Esophagus squamous epithelium (tissue), 5 donors: ENCODE measurements at regions not wholly inside any gene's neighbourhood (a gene's known extent, or its start where the extent isn't known, plus 50 kb on each side); places are given as distances from the start of the nearest gene placed in this dataset.

ENCODE experiments used
- DNase-seq: peaks from one replicate; lab custom pipeline; 2025; lab: John Stamatoyannopoulos, UW
- H3K27ac ChIP-seq, 4 donors: fragments of 200-600 bp; sonication (generic); one replicate each; pipeline ENCODE4 v1.5.1; 2016 to 2019; ENCODE audit warnings: mild to moderate bottlenecking in 1 of 4
- H3K27me3 ChIP-seq, 4 donors: fragments of 200-600 bp; sonication (generic); 1 replicate in 3 of 4; 2 replicates in 1 of 4; pipeline versions ENCODE4 v1.5.1 to v1.6.0; 2017 to 2021; ENCODE audit warnings: antibody characterized with exemption in 1 of 4
- H3K36me3 ChIP-seq, 3 donors: fragments of 200-600 bp; sonication (generic); one replicate each; pipeline ENCODE4 v1.5.1; 2016 to 2019
- H3K4me1 ChIP-seq, 3 donors: fragments of 200-600 bp; sonication (generic); one replicate each; pipeline ENCODE4 v1.5.1; 2017 to 2019
- H3K4me3 ChIP-seq, 4 donors: fragments of 200-600 bp; sonication (generic); 1 replicate in 3 of 4; 2 replicates in 1 of 4; pipeline ENCODE4 v1.5.1; 2016 to 2019; ENCODE audit warnings: mild to moderate bottlenecking in 2 of 4, moderate library complexity in 1 of 4
- H3K9me3 ChIP-seq, 3 donors: fragments of 200-600 bp; sonication (generic); one replicate each; pipeline ENCODE4 v1.5.1; 2016 to 2019
- POLR2A ChIP-seq, 4 donors: fragments of 450-650 bp; IDR thresholded peaks; one replicate each; pipeline ENCODE4 v1.6.1; 2017; ENCODE audit warnings: antibody characterized with exemption in 4 of 4, mild to moderate bottlenecking in 4 of 4, moderate library complexity in 3 of 4
- WGBS, 2 donors: methylation state at CpG; one replicate each; pipeline ENCODE4 v1.1.5; 2018; 5-methylcytosine and 5-hydroxymethylcytosine counted together
- intact Hi-C: fragments of 100-400 bp; cut with DNase I; formaldehyde crosslinking; loops from one replicate; pipeline ENCODE4 v1.15.0; 2022
- TF ChIP-seq, protein P1 (sequence below), 6 experiments: fragments of 450-650 bp in 4 of 6; fragments of 200-600 bp in 2 of 6; sonication (generic) in 2 of 6; IDR thresholded peaks; one replicate each; pipeline ENCODE4 v1.5.1; 2016 to 2019; ENCODE audit warnings: antibody characterized with exemption in 6 of 6, mild to moderate bottlenecking in 4 of 6, moderate library complexity in 4 of 6
- donor health status: DM: yes; HTN: yes; CAD: no.

DNA sequence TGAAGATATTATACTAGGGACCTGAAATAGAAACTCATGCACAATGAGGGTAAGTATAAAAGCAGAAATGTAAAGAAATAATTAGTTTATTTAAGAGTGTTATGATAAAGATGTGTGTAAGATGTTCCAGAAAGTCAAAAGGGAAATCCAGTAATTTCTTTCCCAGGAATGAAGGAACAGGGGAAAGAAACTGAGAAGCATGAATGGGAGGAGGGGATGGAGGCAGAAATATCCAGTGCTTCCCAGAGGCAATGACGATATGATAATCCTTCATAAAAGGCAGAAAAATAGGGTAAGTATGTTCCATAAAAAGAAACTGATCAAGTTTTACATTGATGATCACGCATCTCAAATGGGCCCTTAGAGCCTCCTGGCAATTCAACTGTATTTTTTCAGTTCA, 120.7 kb upstream of the LPAR1 start:
- Histone ChIP-seq H3K36me3 (no peaks in the 10 kb centered on the region), H3K4me1 (no peaks in the 10 kb centered on the region), H3K4me3 (no peak overlapping the region), H3K9me3 (no peaks in the 10 kb centered on the region), H3K27ac (no peak overlapping the region), H3K27me3 (no peaks in the 10 kb centered on the region)
- WGBS, 2 donors = 71 to 86% methylated on average over 2 of the region's 2 CpGs
- TF ChIP-seq POLR2A (IDR thresholded peaks at IDR 0.05) = no peak
- TF ChIP-seq, protein P1, sequence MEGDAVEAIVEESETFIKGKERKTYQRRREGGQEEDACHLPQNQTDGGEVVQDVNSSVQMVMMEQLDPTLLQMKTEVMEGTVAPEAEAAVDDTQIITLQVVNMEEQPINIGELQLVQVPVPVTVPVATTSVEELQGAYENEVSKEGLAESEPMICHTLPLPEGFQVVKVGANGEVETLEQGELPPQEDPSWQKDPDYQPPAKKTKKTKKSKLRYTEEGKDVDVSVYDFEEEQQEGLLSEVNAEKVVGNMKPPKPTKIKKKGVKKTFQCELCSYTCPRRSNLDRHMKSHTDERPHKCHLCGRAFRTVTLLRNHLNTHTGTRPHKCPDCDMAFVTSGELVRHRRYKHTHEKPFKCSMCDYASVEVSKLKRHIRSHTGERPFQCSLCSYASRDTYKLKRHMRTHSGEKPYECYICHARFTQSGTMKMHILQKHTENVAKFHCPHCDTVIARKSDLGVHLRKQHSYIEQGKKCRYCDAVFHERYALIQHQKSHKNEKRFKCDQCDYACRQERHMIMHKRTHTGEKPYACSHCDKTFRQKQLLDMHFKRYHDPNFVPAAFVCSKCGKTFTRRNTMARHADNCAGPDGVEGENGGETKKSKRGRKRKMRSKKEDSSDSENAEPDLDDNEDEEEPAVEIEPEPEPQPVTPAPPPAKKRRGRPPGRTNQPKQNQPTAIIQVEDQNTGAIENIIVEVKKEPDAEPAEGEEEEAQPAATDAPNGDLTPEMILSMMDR (IDR thresholded peaks at IDR 0.05) = no peak
- no peak for DNase-seq
- intact Hi-C loops = no loop called here

DNA sequence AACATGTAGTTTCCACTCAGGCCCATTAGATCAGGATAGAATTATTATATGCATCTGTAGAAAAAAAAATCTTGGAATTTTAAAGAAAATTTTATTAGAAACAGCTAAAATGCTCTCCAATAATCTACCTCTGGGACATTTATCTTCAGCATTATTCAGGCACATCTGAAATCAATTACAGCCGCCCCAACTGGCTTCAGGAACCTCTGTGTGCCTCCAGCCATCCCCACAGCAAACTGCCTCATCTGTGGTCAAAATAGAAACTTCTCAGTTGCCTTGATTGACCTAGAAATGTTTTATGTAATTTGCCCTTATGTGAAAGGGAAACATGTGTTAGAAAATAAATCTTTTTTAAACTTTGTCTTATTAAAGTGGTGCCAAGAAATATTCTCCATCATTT, 120.1 kb upstream of the LPAR1 start:
- Histone ChIP-seq H3K27me3 (no peaks in the 10 kb centered on the region), H3K9me3 (no peaks in the 10 kb centered on the region), H3K4me1 (no peaks in the 10 kb centered on the region), H3K4me3 (no peak overlapping the region), H3K36me3 (no peaks in the 10 kb centered on the region), H3K27ac (no peak overlapping the region)
- 57 to 67% methylated on average over 1 of the region's 1 CpG for WGBS, 2 donors
- intact Hi-C loops = no loop called here
- no peak for TF ChIP-seq POLR2A (IDR thresholded peaks at IDR 0.05)
- TF ChIP-seq, protein P1 (IDR thresholded peaks at IDR 0.05) = no peak
- DNase-seq = no peak

DNA sequence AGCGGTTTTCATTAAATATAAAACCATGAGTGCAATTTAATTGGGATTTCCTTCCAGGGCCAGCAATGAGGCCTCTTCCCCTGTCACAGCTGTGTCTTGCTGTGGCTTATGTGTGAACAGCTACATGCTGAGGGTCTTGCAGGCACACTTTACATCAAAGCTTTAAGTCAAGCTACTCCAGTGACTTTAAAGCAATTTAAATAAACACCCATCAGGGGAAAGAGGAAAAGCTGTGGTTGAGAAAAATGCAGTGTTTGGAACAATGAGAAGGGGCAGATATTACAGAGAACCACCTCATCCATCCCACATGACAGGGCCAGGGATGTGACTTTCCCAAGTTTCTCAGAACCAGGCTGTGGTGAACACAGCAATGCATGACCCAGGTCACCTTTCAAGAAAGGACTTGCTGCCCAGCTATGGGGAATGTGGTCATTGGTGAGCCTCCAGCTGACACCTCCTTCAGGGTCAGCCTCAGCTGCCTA, 115.9 kb upstream of the LPAR1 start:
- Histone ChIP-seq H3K36me3 (no peaks in the 10 kb centered on the region), H3K9me3 (no peaks in the 10 kb centered on the region), H3K27ac (no peak overlapping the region), H3K27me3 (no peaks in the 10 kb centered on the region), H3K4me3 (no peak overlapping the region), H3K4me1 (peaks cover 0 to 4% (median 3%) of the 10 kb centered on the region in 3 donors)
- no peak for DNase-seq
- TF ChIP-seq POLR2A (IDR thresholded peaks at IDR 0.05) = no peak
- TF ChIP-seq, protein P1 (IDR thresholded peaks at IDR 0.05) = no peak
- intact Hi-C loops = no loop called here
- WGBS, 2 donors = 64 to 87% methylated on average over 1 of the region's 1 CpG

DNA sequence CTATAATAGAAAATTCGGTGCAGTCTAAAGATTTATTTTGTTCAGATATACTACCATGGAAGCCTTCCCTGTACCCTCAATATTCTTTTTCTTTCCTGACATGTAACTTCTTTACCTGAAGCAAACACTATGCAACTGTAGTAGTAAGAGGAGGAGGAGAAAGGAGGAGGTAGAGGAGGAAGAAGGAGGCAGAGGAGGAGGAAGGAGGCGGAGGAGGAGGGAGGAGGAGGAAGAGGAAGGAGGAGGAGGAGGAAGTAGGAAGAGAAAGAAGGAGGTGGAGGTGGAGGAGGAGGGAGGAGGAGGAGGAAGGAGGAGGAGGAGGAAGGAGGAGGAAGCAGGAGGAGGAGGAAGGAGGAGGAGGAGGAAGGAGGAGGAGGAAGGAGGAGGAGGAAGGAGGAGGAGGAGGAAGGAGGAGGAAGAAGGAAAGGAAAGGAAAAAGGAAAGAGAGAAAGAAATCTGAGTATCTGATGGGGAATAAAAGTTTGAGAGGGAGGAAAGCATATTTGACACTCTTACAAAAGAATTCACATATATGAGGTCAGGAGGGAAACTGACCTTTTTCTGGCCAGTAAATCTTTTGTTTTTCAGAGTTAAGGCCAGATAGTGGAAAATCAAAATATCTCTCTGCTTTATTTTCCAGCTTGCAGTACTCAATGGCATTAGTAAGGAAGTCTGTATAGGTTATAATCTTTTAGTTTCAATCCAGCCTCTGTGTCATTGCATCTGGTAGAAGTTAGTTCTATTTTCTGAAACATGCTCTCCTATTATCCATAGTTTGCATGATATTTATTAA, 114.5 kb upstream of the LPAR1 start:
- Histone ChIP-seq H3K9me3 (no peaks in the 10 kb centered on the region), H3K27me3 (no peaks in the 10 kb centered on the region), H3K4me3 (no peak overlapping the region), H3K36me3 (no peaks in the 10 kb centered on the region), H3K27ac (no peak overlapping the region), H3K4me1 (peaks cover 0 to 13% (median 3%) of the 10 kb centered on the region in 3 donors)
- intact Hi-C loops = no loop called here
- TF ChIP-seq POLR2A (IDR thresholded peaks at IDR 0.05) = no peak
- TF ChIP-seq, protein P1 (IDR thresholded peaks at IDR 0.05) = no peak
- DNase-seq = no peak
- 60 to 82% methylated on average over 1 to 2 of the region's 2 CpGs for WGBS, 2 donors

DNA sequence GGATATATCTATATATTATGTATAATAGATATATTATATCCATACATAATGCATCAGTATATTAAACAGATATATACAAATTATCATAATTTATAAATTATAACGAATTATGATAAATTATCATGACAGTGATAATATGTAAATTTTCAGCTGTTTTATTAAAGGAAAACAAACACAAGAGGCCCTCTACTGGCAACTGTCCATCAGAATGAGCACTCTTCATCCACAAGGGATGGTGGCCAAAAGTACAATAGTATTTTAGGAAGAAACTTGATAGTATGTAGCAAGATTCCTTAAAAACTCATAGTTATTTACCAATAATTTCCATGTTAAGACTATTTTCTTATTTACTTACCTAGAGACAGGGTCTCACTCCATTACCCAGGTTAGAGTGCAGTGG, 113.3 kb upstream of the LPAR1 start:
- TF ChIP-seq POLR2A (IDR thresholded peaks at IDR 0.05) = no peak
- TF ChIP-seq, protein P1 (IDR thresholded peaks at IDR 0.05) = peak in 1 of 6 experiments; percentile 13
- WGBS, 2 donors = 62 to 88% methylated on average over 1 of the region's 1 CpG
- peaks cover 0 to 13% (median 3%) of the 10 kb centered on the region in 3 donors for H3K4me1 ChIP-seq
- H3K9me3 ChIP-seq = no peaks in the 10 kb centered on the region
- no peaks in the 10 kb centered on the region for H3K27me3 ChIP-seq
- H3K27ac ChIP-seq = no peak overlapping the region
- no peak overlapping the region for H3K4me3 ChIP-seq
- intact Hi-C loops = no loop called here
- DNase-seq = no peak
- H3K36me3 ChIP-seq = no peaks in the 10 kb centered on the region
